GM12878 (cell line): ENCODE measurements at regions not wholly inside any gene's neighbourhood (a gene's known extent, or its start where the extent isn't known, plus 50 kb on each side); places are given as distances from the start of the nearest gene placed in this dataset.

Source experiments
- ATAC-seq: fragments of 200-7000 bp; cut with Tn5 transposase; 3 replicates; pipeline ENCODE4 v1.9.1; 2020; ENCODE audit warnings: mild to moderate bottlenecking, moderate library complexity
- BruUV-seq: library from RNA; stranded (reverse); fragments of 400-500 nt; replicated peaks from 2 replicates; lab custom pipeline; 2021; lab: Mats Ljungman, UMichigan
- CTCF ChIA-PET: fragments of 300-600 bp; sonication (Branson Sonifier 250); formaldehyde crosslinking; extraction: SDS; loops from one replicate; lab custom pipeline; 2021; ENCODE audit warnings: inconsistent platforms; lab: Yijun Ruan, JAX
- POLR2A ChIA-PET: fragments of 350-600 bp; formaldehyde crosslinking; extraction: SDS; loops from one replicate; lab custom pipeline; 2021; ENCODE audit warnings: inconsistent platforms; lab: Charles Lee
- RAD21 ChIA-PET: fragments of 300-600 bp; sonication (Branson Sonifier 250); formaldehyde crosslinking; loops from one replicate; lab custom pipeline; 2023; ENCODE audit warnings: antibody characterized with exemption; ENCODE audit not compliant: unreplicated experiment; lab: Charles Lee
- SMC1A ChIA-PET: fragments of 300-600 bp; sonication (Branson Sonifier 250); formaldehyde crosslinking; loops from one replicate; lab custom pipeline; 2023; ENCODE audit not compliant: unreplicated experiment, uncharacterized antibody; lab: Charles Lee
- DNase-seq: peaks from one replicate; pipeline ENCODE4 v3.0.0-alpha.2; 2011; ENCODE audit warnings: low read depth, low spot score
- FAIRE-seq: peaks from 3 replicates; lab custom pipeline; 2011; peaks lifted over from hg19 to GRCh38; lab: Jason Lieb, UNC
- H2AFZ ChIP-seq: 2 replicates; pipeline ENCODE4 v1.6.0; 2011; ENCODE audit warnings: low read depth, low read length, control low read depth; ENCODE audit not compliant: control insufficient read depth
- H3K27ac ChIP-seq: 2 replicates; pipeline ENCODE4 v1.5.1; 2011; ENCODE audit warnings: control low read depth; ENCODE audit not compliant: control insufficient read depth, insufficient read depth
- H3K27me3 ChIP-seq, 2 experiments: replicated peaks in 1 of 2; 2 replicates each; pipeline versions ENCODE4 v1.6.0 to v1.6.1; 2011; ENCODE audit warnings: low read length in 1 of 2; ENCODE audit not compliant: control insufficient read depth in 2 of 2, insufficient read depth in 2 of 2
- H3K36me3 ChIP-seq, 2 experiments: 2 replicates each; pipeline ENCODE4 v1.5.1; 2011; ENCODE audit warnings: low read length in 1 of 2; ENCODE audit not compliant: control insufficient read depth in 2 of 2, insufficient read depth in 2 of 2
- H3K4me1 ChIP-seq: 2 replicates; pipeline ENCODE4 v1.6.1; 2011; ENCODE audit warnings: mild to moderate bottlenecking, low read length, moderate library complexity, mixed read lengths; ENCODE audit not compliant: control insufficient read depth, insufficient read depth
- H3K4me2 ChIP-seq: 2 replicates; pipeline ENCODE4 v1.6.0; 2011; ENCODE audit warnings: control low read depth; ENCODE audit not compliant: control insufficient read depth, insufficient read depth
- H3K4me3 ChIP-seq: fragments of 200-600 bp; sonication (generic); 2 replicates; pipeline ENCODE4 v1.5.1; 2016
- H3K79me2 ChIP-seq: 2 replicates; pipeline ENCODE4 v1.6.0; 2011; ENCODE audit warnings: low read length; ENCODE audit not compliant: control insufficient read depth, insufficient read depth
- H3K9ac ChIP-seq: 2 replicates; pipeline ENCODE4 v1.8.0; 2011; ENCODE audit warnings: low read length, control low read depth, mixed read lengths; ENCODE audit not compliant: control insufficient read depth, insufficient read depth
- H3K9me3 ChIP-seq: replicated peaks from 3 replicates; pipeline ENCODE4 v1.5.1; 2011; ENCODE audit warnings: mild to moderate bottlenecking, low read length; ENCODE audit not compliant: control insufficient read depth, insufficient read depth
- H4K20me1 ChIP-seq: 2 replicates; pipeline ENCODE4 v1.6.0; 2011; ENCODE audit not compliant: control insufficient read depth, insufficient read depth
- BCL11A ChIP-seq: IDR thresholded peaks from 2 replicates; pipeline ENCODE4 v1.6.1; 2011; ENCODE audit warnings: low read depth, low read length
- CREM ChIP-seq: IDR thresholded peaks from 2 replicates; pipeline ENCODE4 v1.6.1; 2014; ENCODE audit warnings: antibody characterized with exemption, low read depth
- EP300 ChIP-seq, 2 experiments: fragments of 150-350 bp in 1 of 2; IDR thresholded peaks; 2 replicates each; pipeline ENCODE4 v1.6.1; 2011 to 2012; ENCODE audit warnings: low read depth in 2 of 2, low read length in 2 of 2, borderline replicate concordance in 1 of 2, improper control_type of control experiment in 1 of 2, inconsistent platforms in 1 of 2; ENCODE audit not compliant: control insufficient read depth in 1 of 2
- LARP7 ChIP-seq: fragments of 450-650 bp; IDR thresholded peaks from 2 replicates; pipeline ENCODE4 v1.6.1; 2017; ENCODE audit warnings: mild to moderate bottlenecking
- MEF2A ChIP-seq: IDR thresholded peaks from 2 replicates; pipeline ENCODE4 v1.6.1; 2011; ENCODE audit warnings: low read depth, mild to moderate bottlenecking, low read length, moderate library complexity; ENCODE audit not compliant: insufficient read depth
- NFYB ChIP-seq: IDR thresholded peaks from 2 replicates; pipeline ENCODE4 v1.6.1; 2011; ENCODE audit warnings: low read depth, mild to moderate bottlenecking, low read length, improper control_type of control experiment, moderate library complexity; ENCODE audit not compliant: insufficient read depth
- RAD21 ChIP-seq: IDR thresholded peaks from 2 replicates; pipeline ENCODE4 v1.6.1; 2011; ENCODE audit warnings: mild to moderate bottlenecking, low read depth, low read length, moderate library complexity; ENCODE audit not compliant: insufficient read depth
- TCF12 ChIP-seq: IDR thresholded peaks from 2 replicates; pipeline ENCODE4 v1.6.1; 2011; ENCODE audit warnings: low read depth, mild to moderate bottlenecking, low read length
- ZNF622 ChIP-seq: fragments of 450-650 bp; IDR thresholded peaks from 2 replicates; pipeline ENCODE4 v1.6.1; 2017; ENCODE audit warnings: mild to moderate bottlenecking, inconsistent platforms
- WGBS: methylation state at CpG from one replicate; pipeline ENCODE4 v1.1.6; 2016; ENCODE audit warnings: low lambda C conversion rate; ENCODE audit not compliant: insufficient replicate concordance, insufficient coverage; ENCODE audit errors: missing lambda C conversion rate; 5-methylcytosine and 5-hydroxymethylcytosine counted together
- in situ Hi-C: fragments of 300-500 bp; cut with MboI; formaldehyde crosslinking; loops from 9 replicates; pipeline ENCODE4 v1.14.3; 2018; ENCODE audit warnings: mixed read lengths
- intact Hi-C: fragments of 100-400 bp; cut with micrococcal nuclease; formaldehyde crosslinking; loops from one replicate; pipeline ENCODE4 v1.14.2; 2022; ENCODE audit not compliant: unreplicated experiment
- TF ChIP-seq, protein P1 (sequence below): fragments of 450-650 bp; IDR thresholded peaks from 2 replicates; pipeline ENCODE4 v1.6.1; 2017; ENCODE audit warnings: mild to moderate bottlenecking, low read depth, inconsistent platforms; ENCODE audit not compliant: poor library complexity, severe bottlenecking
- TF ChIP-seq, protein P2 (sequence below): IDR thresholded peaks from 2 replicates; pipeline ENCODE4 v1.6.1; 2012; ENCODE audit warnings: low read depth, low read length, improper control_type of control experiment

- in situ Hi-C loops (no loop called here), intact Hi-C loops (no loop called here)
- RAD21 ChIA-PET = no interaction called here
- POLR2A ChIA-PET = no interaction called here
- no peak overlapping the region for H2AFZ ChIP-seq
- SMC1A ChIA-PET = interaction anchor here (1.0 kb wide), 1 partner anchor 683 kb away, joined by 3 read pairs; no protein-coding TSS in a partner anchor
- H3K79me2 ChIP-seq = no peaks in the 10 kb centered on the region
- no peaks in the 10 kb centered on the region for H3K36me3 ChIP-seq
- no peaks in the 10 kb centered on the region for H4K20me1 ChIP-seq
- BruUV-seq = no TSS peak
- WGBS = 54% methylated on average over 3 of the region's 3 CpGs
- DNase-seq (no peak), ATAC-seq (no peak), FAIRE-seq (no peak)
- H3K27me3 ChIP-seq = no peaks in the 10 kb centered on the region
- H3K27ac ChIP-seq = no peak overlapping the region
- CTCF ChIA-PET = no interaction called here
- no peaks in the 10 kb centered on the region for H3K9me3 ChIP-seq
- H3K4me1 ChIP-seq = no peaks in the 10 kb centered on the region
- H3K4me3 ChIP-seq = no peak overlapping the region
- no peak for TF ChIP-seq ZNF622
- TF ChIP-seq, protein P1, sequence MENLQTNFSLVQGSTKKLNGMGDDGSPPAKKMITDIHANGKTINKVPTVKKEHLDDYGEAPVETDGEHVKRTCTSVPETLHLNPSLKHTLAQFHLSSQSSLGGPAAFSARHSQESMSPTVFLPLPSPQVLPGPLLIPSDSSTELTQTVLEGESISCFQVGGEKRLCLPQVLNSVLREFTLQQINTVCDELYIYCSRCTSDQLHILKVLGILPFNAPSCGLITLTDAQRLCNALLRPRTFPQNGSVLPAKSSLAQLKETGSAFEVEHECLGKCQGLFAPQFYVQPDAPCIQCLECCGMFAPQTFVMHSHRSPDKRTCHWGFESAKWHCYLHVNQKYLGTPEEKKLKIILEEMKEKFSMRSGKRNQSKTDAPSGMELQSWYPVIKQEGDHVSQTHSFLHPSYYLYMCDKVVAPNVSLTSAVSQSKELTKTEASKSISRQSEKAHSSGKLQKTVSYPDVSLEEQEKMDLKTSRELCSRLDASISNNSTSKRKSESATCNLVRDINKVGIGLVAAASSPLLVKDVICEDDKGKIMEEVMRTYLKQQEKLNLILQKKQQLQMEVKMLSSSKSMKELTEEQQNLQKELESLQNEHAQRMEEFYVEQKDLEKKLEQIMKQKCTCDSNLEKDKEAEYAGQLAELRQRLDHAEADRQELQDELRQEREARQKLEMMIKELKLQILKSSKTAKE = no peak
- no peak for TF ChIP-seq LARP7
- TF ChIP-seq NFYB = no peak
- no peak for TF ChIP-seq MEF2A
- TF ChIP-seq CREM = no peak
- no peak for TF ChIP-seq TCF12
- TF ChIP-seq RAD21 = no peak
- no peak for TF ChIP-seq BCL11A
- TF ChIP-seq, protein P2, sequence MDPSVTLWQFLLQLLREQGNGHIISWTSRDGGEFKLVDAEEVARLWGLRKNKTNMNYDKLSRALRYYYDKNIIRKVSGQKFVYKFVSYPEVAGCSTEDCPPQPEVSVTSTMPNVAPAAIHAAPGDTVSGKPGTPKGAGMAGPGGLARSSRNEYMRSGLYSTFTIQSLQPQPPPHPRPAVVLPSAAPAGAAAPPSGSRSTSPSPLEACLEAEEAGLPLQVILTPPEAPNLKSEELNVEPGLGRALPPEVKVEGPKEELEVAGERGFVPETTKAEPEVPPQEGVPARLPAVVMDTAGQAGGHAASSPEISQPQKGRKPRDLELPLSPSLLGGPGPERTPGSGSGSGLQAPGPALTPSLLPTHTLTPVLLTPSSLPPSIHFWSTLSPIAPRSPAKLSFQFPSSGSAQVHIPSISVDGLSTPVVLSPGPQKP = no peak
- TF ChIP-seq EP300 (IDR thresholded peaks at IDR 0.05; ENCODE audit: borderline replicate concordance in 1 of 2, control insufficient read depth in 1 of 2, low read depth in 2 of 2, low read length in 2 of 2) = no peak
- no peak overlapping the region for H3K4me2 ChIP-seq
- no peak overlapping the region for H3K9ac ChIP-seq
Measured at GRCh38 chrX:35562395-35562794, 235.7 kb upstream of the MAGEB16 start.
